RPMI8226 (cell line): ENCODE measurements at regions not wholly inside any gene's neighbourhood (a gene's known extent, or its start where the extent isn't known, plus 50 kb on each side); places are given as distances from the start of the nearest gene placed in this dataset.
"Not testable (repeated sequence)": the region's sequence is repeated elsewhere in the genome, so short reads cannot be mapped to it uniquely, and the experiment has no call there.

Experiments used
- DNase-seq: peaks from one replicate; pipeline ENCODE4 v3.0.0-alpha.2; 2015

DNA sequence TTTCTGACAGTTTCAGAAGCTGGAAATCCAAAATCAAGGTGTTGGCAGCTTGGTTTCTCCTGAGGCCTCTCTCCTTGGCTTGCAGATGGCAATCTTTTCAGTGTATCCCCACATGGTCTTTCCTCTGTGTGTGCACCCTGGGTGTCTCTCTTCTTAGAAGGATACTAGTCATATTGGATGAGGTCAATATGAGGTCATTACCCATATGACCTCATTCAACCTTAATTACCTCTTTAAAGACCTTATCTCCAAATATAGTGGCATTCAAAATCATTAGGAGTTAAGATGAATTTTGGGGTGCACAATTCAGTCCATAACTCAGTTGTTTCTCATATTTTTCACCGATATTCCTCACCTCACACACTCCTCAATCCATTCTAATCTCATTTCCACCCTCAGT is 92.4 kb upstream of the TGM3 start:
- DNase-seq = no peak

DNA sequence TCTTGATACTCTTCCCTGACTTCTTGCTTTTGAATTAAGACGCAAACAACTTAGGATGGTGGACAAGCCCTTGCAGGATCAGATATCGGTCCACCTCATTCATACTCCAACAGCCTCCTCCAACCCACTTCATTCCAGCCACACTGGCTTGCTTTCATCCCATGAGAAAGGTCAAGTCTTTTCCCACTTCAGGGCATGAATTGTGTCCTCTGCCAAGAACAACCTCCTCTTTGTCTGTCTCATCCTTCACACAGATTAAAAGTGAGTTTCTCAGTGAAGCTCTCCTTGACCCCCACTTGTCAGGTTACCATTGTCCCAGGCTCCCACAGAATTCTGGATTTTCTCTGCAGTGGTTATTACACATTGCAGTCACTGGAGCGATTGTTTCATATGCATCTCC is 91.8 kb upstream of the TGM3 start:
- no peak for DNase-seq

DNA sequence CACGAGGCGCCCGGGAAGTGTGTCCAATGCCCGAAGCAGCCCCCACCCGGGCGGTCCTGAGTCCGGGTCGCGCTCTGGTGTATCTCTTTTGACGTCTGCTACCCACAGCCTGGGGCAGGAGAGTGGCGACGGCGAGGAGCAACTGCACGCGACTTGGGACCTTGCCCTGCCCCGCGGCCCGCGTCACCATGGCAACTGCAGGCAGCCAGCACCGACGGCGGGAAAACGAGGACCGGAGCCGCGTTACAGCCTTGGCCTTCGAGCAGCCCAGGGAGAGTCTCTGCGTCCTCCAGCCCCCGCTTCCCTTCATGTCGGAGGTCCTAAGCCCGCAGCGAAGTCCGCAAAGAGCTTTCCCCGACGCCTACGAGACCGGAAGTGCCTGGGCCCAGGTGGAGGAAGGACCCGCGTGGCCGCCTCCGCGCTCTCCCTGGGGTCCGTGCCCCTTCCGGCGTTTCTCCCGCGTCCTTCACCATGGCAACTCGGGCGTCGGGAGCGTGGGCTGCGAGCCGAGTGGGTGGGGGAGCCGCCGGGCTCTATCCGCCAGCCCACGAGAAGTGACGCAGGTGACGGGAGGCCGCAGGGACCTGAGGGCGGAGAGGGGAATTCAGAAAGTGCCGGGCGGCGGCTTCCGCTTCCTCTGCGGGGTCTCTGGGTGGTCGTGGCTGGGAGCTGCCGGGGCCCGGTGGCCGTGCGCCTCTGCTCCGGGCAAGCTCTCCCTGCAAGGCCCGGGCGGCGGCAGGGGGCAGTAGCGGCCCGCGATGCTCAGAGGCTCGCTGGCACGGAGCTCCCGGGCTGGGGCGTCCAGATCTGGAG is 88.6 kb upstream of the TGM3 start:
- peak; percentile 78 for DNase-seq

DNA sequence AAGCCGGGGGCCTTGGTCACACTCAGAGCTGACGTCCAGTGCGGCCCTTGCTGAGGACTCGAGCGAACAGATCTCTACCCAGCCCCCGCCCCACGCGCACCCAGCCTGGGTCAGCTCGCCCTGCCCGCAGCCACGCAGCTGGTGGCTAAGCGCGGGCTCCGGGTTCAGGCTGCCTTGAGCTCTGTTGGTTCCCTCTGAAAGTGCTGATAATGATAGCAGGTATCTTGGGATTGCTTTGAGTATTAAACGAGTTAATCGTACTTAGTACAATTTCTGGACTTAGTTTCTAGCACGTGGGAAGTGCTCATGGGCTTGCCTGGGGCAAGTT is 88.1 kb upstream of the TGM3 start:
- DNase-seq = no peak

DNA sequence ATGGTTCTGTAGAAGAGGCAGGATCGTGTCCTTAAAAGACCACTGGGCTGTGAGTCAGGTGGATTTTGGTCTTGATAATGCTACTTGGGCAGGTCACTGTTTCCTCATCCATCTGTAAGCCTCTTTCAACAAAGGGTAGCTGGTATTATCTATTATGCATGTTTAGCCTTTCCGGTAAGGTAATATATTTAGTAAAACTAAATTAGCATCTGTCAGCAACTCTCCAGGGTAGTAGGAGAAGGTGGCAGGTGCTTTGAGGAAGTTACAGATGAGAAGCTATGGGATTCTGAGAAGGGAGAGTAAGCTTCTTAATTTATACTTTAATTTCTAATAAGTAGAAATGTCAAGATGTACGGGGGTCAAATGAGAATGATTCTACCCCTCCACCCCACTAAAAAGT is 86.9 kb upstream of the TGM3 start:
- DNase-seq = peak; percentile 73

DNA sequence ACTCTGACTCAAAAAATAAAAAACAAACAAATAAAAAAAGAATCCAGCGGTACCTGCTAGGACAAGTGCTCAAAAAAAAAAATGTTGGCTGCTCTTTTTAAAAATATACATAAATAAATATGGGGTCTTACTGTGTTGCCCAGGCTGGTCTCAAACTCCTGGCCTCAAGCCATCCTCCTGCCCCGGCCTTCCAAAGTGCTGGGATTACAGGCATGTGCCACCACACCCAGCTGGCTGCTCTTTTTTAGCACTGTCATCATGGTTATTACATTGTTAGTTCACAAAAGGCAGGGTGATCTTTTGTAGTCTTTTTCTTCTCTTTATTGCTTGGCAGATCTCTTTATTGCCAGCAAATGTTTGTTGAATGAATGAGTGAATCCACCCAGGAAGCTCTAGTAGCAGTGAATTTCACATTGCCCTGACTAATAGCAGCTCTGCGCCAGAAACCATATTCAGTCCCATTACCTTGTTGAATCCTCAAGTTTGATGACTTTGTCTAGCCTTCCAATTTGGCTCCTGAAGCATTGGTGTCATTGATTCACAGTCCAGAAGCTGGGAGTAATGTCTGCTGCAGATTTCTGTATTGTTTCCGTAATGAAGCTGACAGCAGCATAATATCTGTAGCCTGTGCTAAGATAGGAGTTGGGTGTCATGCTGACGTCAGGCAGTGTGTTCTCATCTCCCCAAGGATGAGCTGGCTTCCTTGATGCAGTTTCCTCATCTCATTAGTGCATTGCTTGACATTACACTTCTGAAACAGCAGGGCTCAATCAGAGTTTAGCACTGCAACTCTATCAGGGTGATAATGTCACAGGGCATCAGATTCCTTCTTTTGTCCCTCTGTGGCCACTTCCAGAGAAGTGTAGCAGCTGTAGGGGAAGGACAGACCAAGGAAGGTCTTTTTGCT is 84.9 kb upstream of the TGM3 start:
- peak; percentile 62 for DNase-seq

DNA sequence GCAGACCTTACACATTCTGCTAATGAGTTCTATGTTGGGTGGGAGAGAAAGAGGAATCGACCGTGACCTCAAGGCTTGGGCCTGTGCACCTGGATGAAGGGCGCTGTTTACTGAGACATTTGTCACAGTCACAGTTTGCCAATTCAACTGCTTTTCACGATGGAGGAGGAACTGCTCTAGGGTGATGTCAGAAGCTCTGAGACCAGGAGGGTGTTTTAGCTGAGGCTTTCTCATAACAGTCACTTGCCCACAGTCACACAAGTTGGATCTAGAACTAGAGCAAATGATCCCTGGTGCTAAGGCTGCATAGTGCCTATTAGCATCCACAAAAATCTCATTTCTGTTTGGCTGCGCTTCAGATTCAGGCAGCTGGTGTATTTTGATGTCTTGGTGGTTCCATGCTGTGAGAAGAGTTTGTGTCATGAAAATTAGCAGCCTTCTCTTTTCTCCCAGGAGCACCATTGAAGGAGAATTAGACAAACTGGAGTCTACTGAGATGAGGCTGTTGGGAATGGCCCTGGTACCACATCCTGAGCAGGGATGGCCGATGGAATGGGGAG is 83.3 kb upstream of the TGM3 start:
- peak; percentile 59 for DNase-seq

DNA sequence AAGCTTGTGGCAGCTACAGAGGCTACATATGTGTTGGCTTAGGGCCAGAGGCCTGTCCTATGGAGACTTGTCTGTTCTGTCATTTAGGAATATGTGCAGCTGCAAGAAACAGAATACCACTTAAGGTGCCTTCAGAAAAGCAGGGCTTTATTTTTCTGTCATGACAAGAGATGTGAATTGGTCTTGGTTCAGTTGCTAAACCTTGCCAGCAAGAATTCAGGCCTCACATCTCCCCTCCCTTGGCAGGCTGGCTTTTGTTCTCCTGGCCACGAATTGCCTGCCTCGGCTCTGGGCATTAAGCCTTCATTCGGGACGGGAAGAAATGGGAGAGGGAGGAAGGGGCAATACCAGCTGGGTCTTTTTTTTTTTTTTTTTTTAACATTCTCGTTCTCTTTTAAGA is 82.4 kb upstream of the TGM3 start:
- peak; percentile 44 for DNase-seq

DNA sequence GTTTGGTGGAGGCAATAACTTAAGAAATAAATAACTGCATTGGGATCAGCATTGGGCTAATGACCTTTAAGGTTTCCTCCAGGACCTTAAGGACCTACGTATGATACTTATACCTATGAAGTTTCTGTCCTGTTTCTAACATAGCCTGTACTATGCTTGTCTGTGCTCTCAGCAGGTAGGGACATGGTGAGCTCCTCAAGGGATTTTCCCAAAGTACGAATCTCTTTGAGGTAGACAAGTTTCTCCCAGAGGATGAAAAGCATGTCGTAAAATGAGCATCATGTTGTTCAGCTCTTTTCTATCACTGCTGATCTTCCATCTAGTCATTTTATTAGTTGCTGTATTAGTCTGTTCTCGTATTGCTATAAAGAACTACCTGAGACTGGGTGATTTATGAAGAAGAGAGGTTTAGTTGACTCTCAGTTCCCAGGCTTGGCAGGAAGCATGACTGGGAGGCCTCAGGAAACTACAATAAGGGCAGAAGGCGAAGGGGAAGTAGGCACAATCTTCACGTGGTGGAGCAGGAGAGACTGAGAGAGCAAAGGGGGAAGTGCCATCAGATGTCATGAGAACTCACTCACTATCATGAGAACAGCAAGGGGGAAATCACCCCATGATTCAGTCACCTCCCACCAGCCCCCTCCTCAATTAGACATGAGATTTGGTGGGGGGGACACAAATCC is 77.8 kb upstream of the TGM3 start:
- peak; percentile 52 for DNase-seq

DNA sequence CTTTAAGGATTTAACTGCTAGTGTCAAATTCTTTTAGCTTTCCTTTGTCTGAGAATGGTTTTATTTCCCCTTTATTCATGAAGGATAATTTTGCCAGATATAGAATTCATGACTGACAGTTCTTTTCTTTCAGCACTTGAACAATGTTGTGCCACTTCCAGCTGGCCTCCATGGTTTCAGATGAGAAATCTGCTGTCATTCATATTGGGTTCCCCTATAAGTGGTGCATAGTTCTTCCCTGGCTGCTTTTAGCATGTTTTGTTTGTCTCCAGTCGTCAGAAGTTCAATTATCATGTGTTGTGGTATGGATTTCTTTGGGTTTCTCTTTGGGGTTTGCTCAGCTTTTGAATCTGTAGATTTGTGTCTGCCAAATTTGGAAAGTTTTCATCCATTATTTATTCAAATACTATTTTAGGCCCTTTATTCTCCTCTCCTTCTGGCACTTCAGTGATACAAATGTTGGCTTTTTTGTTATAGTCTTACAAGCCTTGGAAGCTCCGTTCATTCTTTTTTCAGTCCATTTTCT is 76.3 kb upstream of the TGM3 start:
- DNase-seq = no peak

DNA sequence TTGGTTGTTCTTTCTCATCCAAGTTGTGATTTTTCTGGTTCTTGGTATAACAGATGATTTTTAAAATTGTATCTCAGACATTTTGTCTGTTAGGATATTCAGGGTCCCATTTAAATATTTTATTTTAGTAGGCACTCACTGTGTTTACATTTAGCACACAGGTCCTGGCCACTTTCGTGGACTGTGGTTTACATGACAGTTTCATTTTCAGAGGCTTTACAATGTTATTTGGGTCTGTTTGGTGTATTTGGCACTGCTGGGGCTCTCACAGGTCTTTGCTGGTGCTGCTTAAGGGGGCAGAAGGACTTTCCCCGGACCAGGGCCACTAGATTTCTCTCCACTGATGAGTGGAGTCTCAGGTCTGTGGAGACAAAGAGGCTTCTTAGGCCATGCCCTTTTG is 75.5 kb upstream of the TGM3 start:
- DNase-seq = no peak

DNA sequence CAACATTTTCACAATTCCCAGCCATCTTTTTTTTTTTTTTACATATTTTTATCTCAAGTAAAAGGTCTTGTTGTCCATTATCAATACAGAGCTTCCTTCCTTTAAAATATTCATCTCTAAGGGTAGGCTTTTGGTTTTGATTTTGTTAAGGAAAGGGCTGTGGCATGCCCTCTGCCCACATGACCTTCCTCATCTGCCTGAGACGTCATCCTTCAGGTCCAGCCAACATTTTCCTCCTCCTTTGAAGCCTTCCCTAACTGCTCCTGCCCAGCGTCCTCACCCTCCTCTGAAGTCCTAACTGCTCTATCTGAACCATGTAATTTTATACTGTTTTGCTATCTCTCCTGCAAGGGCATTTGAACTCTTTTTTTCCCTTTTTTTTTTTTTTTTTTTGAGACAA is 73.9 kb upstream of the TGM3 start:
- no peak for DNase-seq

DNA sequence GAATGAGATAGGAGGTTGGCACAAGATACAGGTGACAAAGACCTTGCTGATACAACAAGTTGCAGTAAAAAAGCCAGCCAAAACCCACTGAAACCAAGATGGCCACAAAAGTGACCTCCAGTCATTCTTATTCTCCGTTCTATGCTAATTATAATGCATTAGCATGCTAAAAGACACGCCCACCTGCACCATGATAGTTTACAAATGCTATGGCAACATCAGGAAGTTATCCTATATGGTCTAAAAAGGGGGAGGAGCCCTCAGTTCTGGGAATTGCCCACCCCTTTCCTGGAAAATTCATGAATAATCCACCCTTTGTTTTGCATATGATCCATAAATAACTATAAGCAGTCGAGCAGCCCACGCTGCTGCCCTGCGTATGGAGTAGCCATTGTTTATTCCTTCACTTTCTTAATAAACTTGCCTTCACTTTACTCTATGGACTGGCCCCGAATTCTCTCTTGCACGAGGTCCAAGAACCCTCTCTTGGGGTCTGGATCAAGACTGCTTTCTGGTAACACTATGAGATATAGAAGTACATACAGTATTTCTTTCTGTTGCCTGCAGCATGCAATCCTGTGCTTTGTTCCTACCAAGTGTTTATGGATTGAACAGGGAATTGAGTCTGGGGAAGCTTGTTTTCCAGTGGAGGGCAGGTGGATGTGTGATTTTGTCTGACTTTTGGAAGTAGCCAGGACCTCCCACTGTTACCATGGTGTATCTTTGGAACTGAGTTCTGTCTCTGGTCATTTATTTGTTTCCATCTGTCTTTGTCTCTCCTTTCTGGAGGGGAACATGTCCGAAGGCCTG is 72.0 kb upstream of the TGM3 start:
- no peak for DNase-seq

DNA sequence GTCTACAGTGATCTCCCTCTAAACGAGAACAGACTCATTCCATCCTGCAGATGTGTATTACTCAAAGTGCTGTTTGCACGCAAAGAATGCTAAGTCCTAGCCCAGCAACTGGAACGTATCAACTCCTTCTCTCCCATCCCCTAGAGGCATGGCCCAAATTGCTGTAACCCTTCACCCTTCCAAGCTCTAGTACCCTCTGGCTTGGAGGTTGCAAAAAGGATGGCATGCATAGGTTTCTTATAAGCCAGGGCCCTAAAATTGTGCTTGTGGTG is 71.5 kb upstream of the TGM3 start:
- no peak for DNase-seq

DNA sequence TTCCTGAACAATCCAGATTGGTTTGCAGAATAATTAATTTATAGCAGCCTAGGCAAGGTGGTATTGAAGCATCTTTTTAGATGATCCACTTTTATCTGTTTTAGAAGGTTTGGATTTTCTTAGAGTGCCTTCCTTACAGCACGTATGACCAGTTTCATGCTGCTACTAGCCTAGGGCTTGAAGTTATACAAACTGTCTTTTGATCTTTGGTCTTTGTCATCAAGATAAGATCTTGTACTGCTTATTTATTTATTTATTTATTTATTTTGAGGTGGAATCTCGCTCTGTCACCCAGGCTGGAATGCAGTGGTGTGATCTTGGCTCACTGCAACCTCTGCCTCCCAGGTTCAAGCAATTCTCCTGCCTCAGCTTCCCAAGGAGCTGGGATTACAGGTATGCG is 68.5 kb upstream of the TGM3 start:
- DNase-seq = not testable (repeated sequence)

DNA sequence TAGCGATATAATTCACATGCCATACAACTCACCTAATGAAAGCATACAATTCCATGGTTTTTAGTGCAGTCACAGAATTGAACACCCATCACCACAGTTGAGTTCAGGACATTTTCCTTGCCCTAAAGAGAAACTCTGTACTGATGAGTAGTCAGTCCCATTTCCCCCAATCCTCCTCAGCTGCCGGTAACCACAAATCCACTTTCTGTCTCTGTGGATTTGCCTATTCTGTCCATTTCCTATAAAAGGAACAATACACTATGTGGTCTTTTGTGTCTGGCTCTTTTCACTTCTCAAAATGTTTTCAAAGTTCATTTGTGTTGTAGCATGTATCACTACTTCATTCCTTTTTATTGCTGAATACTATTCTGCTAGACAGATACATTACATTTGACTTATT is 67.9 kb upstream of the TGM3 start:
- DNase-seq = no peak

DNA sequence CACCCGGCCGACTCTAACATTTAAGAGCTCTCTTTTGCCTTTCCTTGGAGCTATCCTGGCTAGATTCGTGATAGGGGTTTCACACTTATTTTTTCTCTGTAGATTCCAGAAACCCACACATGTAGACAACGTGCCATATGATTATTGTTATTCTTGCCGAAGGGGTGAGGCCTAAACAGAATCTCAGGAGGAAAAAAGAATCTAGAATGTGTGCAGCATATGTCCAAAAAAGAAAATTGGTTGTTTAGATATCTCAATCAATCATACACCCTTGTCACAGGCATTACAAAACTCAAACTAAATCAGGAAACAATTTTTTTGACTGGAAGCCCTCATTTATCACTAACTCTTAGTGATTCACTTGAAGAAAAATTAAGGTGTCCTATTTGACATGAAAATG is 66.9 kb upstream of the TGM3 start:
- DNase-seq = no peak

DNA sequence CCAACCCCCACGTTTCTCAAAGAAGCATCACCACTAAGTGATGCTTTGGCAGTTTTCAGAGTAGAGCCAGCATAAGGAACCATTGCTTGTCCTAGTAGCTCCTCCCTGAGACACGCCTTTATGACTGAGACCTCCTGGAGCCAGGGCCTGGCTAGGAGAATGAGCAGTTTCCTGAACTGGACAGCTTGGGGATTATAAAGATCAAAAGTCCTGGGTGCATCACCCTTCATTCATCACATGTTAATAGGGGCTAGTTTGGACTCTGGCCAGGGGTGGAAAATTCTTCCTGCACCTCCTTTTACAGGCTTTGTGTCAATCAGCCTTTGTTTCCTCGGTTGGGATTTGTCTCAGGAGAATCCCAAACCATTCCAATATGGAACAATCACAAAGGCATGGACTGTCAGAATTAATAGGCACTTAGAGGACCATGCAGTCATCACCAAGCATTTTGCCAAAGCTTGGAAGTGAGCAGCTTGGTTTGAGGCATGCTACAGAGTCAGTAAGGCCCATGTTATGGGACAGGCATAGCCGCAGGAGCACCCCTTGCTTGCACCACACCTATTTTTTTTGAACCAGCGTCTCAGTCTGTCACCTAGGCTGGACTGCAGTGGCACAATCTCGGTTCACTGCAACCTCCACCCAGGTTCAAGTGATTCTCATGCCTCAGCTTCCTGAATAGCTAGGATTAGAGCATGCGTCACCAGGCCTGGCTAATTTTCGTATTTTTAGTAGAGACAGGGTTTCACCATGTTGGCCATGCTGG is 64.9 kb upstream of the TGM3 start:
- DNase-seq = no peak

DNA sequence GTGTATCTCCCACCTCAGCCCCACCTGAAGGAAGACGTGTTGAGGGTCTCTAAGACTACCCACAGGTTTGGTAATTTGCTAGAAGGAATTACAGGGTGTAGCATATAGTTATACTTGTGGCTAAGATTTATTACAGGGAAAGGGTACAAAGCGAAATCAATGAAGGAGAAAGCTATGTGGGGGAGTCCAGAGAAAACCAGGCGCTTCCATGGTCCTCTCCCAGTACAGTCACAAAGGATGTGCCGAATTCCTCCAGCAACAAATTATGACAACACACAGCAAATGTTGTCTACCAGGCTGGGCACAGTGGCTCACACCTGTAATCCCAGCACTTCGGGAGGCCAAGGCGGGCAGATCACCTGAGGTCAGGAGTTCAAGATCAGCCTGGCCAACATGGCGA is 64.1 kb upstream of the TGM3 start:
- DNase-seq = no peak

DNA sequence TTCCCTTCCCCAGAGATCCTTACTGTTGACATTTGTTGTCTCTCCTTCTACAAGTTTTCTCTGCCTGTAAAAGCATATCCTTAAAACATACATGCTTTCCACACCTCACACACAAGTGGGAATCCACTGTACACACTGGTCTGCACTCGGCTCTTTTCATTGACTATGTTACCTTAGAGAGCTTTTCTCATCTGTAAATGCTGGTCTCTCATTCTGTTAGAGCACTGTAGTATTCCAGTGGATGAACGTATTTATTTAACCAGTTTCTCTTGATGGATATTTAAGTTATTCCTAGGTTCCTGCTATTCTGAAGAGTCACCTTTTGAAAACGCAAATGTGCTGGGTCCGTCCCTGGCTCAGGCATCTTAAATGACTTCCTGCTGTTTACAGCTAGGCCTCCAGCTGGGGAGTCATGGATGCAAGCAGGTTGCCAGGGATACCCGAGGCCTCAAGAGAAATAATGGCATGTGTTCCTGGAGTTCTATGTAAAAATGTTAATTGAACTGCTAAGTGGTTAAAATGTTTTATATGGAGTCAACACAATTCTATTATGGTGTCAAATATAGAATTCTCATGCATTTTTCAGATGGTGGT is 61.1 kb upstream of the TGM3 start:
- DNase-seq = no peak

DNA sequence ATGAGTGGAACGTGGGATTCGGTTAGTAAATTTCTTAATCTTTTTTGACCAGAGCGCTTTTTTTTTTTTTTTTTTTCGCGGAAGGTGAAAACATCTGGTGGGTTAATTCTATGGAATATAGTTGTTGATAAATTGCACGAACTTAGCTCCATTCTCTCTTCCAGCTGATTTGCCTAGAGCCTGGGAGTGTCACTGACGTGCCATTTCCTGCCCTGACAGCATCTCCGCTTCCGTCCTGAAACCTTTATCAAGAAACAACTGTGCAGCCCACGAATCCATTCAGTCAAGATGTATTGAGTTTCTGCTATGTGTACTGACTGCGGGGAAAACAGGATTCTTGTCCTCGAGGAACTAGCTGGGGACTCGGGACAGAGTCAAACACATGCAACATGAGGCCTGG is 59.5 kb upstream of the TGM3 start:
- DNase-seq = peak; percentile 27
